UCSD-AML1 (cell line): ENCODE measurements at regions not wholly inside any gene's neighbourhood (a gene's known extent, or its start where the extent isn't known, plus 50 kb on each side); places are given as distances from the start of the nearest gene placed in this dataset.

Source experiments
- DNase-seq: peaks from one replicate; lab custom pipeline; 2025; ENCODE audit not compliant: unreplicated experiment; lab: John Stamatoyannopoulos, UW

GRCh38 chr12:13451776-13452175 lies 255.2 kb downstream of the EMP1 start:
- no peak for DNase-seq

- DNase-seq = no peak
These were observed 253.9 kb downstream of the EMP1 start for GRCh38 chr12:13450231-13451080.

GRCh38 chr12:13444076-13444475 lies 247.6 kb downstream of the EMP1 start:
- DNase-seq = no peak

- no peak for DNase-seq
These were observed 247.0 kb downstream of the EMP1 start for GRCh38 chr12:13443498-13443897.

- no peak for DNase-seq
These were observed 246.5 kb downstream of the EMP1 start for GRCh38 chr12:13443028-13443427.

- no peak for DNase-seq
These were observed 245.9 kb downstream of the EMP1 start for GRCh38 chr12:13442457-13442856.

- DNase-seq = no peak
These were observed 244.3 kb downstream of the EMP1 start for GRCh38 chr12:13440844-13441243.

GRCh38 chr12:13437541-13437940 lies 241.0 kb downstream of the EMP1 start:
- no peak for DNase-seq

GRCh38 chr12:13436696-13437391 lies 240.3 kb downstream of the EMP1 start:
- DNase-seq = no peak

GRCh38 chr12:13436182-13436581 lies 239.7 kb downstream of the EMP1 start:
- DNase-seq = no peak

GRCh38 chr12:13435235-13435933 lies 238.9 kb downstream of the EMP1 start:
- no peak for DNase-seq

GRCh38 chr12:13433768-13434167 lies 237.2 kb downstream of the EMP1 start:
- no peak for DNase-seq

GRCh38 chr12:13431041-13431440 lies 234.5 kb downstream of the EMP1 start:
- no peak for DNase-seq

GRCh38 chr12:13428538-13429265 lies 232.2 kb downstream of the EMP1 start:
- no peak for DNase-seq

GRCh38 chr12:13425766-13426165 lies 229.2 kb downstream of the EMP1 start:
- no peak for DNase-seq

- no peak for DNase-seq
These were observed 225.8 kb downstream of the EMP1 start for GRCh38 chr12:13422291-13422690.

- no peak for DNase-seq
These were observed 221.0 kb downstream of the EMP1 start for GRCh38 chr12:13417516-13417915.

GRCh38 chr12:13411287-13411686 lies 214.8 kb downstream of the EMP1 start:
- no peak for DNase-seq

- DNase-seq = no peak
These were observed 209.6 kb downstream of the EMP1 start for GRCh38 chr12:13405961-13406703.
